GM19328 (cell line): ENCODE measurements at regions not wholly inside any gene's neighbourhood (a gene's known extent, or its start where the extent isn't known, plus 50 kb on each side); places are given as distances from the start of the nearest gene placed in this dataset.
"Not testable (repeated sequence)": the region's sequence is repeated elsewhere in the genome, so short reads cannot be mapped to it uniquely, and the experiment has no call there.

ENCODE experiments used
- ATAC-seq: cut with Tn5 transposase; IDR thresholded peaks from one replicate; pipeline ENCODE4 v1.9.1; 2021; ENCODE audit warnings: mild to moderate bottlenecking, moderate library complexity; ENCODE audit not compliant: unreplicated experiment

- not testable (repeated sequence) for ATAC-seq
Measured at GRCh38 chrX:66692512-66692911, 53.6 kb upstream of the EDA2R start.
